ENCODE measurements at regions not wholly inside any gene's neighbourhood (a gene's known extent, or its start where the extent isn't known, plus 50 kb on each side); places are given as distances from the start of the nearest gene placed in this dataset.

GRCh38 chr6:25085756-25086155 lies 150.0 kb upstream of the RIPOR2 start:
- Histone ChIP-seq H3K4me1 (peaks cover 9% of the 10 kb centered on the region), H3K27ac (no peak overlapping the region), H3K9me3 (no peaks in the 10 kb centered on the region), H3K4me3 (no peak overlapping the region), H3K27me3 (no peaks in the 10 kb centered on the region), H3K36me3 (peaks cover 34% of the 10 kb centered on the region)
- no peak for DNase-seq (ENCODE audit: low spot score in 2 of 2)
- 61% methylated on average over 1 of the region's 1 CpG for WGBS
- no peak for TF ChIP-seq POLR2AphosphoS5 (IDR thresholded peaks at IDR 0.05)
- TF ChIP-seq EP300 (IDR thresholded peaks at IDR 0.05) = no peak
- TF ChIP-seq, protein P1, sequence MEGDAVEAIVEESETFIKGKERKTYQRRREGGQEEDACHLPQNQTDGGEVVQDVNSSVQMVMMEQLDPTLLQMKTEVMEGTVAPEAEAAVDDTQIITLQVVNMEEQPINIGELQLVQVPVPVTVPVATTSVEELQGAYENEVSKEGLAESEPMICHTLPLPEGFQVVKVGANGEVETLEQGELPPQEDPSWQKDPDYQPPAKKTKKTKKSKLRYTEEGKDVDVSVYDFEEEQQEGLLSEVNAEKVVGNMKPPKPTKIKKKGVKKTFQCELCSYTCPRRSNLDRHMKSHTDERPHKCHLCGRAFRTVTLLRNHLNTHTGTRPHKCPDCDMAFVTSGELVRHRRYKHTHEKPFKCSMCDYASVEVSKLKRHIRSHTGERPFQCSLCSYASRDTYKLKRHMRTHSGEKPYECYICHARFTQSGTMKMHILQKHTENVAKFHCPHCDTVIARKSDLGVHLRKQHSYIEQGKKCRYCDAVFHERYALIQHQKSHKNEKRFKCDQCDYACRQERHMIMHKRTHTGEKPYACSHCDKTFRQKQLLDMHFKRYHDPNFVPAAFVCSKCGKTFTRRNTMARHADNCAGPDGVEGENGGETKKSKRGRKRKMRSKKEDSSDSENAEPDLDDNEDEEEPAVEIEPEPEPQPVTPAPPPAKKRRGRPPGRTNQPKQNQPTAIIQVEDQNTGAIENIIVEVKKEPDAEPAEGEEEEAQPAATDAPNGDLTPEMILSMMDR (IDR thresholded peaks at IDR 0.05) = no peak
- no peak for TF ChIP-seq POLR2A (IDR thresholded peaks at IDR 0.05)

GRCh38 chr6:25086500-25087091 lies 150.8 kb upstream of the RIPOR2 start:
- TF ChIP-seq, protein P1 (IDR thresholded peaks at IDR 0.05) = no peak
- TF ChIP-seq EP300 (IDR thresholded peaks at IDR 0.05) (no peak), POLR2A (IDR thresholded peaks at IDR 0.05) (no peak), POLR2AphosphoS5 (IDR thresholded peaks at IDR 0.05) (no peak)
- H3K27me3 ChIP-seq = no peaks in the 10 kb centered on the region
- peaks cover 9% of the 10 kb centered on the region for H3K4me1 ChIP-seq
- H3K4me3 ChIP-seq = no peak overlapping the region
- peaks cover 34% of the 10 kb centered on the region for H3K36me3 ChIP-seq
- DNase-seq (ENCODE audit: low spot score in 2 of 2) = no peak
- no peak overlapping the region for H3K27ac ChIP-seq
- 77% methylated on average over 9 of the region's 9 CpGs for WGBS
- H3K9me3 ChIP-seq = no peaks in the 10 kb centered on the region

DNA sequence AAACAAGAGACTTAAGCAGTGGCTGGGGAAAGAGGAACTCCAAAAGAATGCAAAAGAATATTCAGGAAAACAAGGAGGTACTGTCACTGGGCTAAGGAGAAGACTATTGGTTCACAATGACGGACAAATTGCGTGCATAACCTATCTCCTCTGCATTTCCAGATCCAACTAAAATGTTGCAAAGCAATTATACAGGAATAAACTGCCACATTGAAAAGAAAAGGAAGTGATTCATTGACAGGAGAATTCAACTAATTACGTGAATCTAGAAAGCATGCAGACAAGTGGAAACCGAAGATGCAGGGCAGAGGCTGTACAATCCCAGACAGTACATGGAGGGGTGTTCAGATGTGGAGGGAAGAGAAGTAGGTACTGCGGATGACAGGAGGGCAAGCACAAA lies 152.8 kb upstream of the RIPOR2 start:
- 81% methylated on average over 5 of the region's 5 CpGs for WGBS
- peaks cover 39% of the 10 kb centered on the region for H3K36me3 ChIP-seq
- H3K27ac ChIP-seq = no peak overlapping the region

GRCh38 chr6:25089442-25089841 lies 153.7 kb upstream of the RIPOR2 start:
- peaks cover 37% of the 10 kb centered on the region for H3K36me3 ChIP-seq
- H3K4me1 ChIP-seq = peaks cover 9% of the 10 kb centered on the region
- DNase-seq (ENCODE audit: low spot score in 2 of 2) = no peak
- no peaks in the 10 kb centered on the region for H3K9me3 ChIP-seq
- H3K27me3 ChIP-seq = no peaks in the 10 kb centered on the region
- H3K4me3 ChIP-seq = no peak overlapping the region
- H3K27ac ChIP-seq = no peak overlapping the region
- WGBS = 75% methylated on average over 2 of the region's 2 CpGs
- TF ChIP-seq, protein P1 (IDR thresholded peaks at IDR 0.05) = no peak
- TF ChIP-seq EP300 (IDR thresholded peaks at IDR 0.05) (no peak), POLR2A (IDR thresholded peaks at IDR 0.05) (no peak), POLR2AphosphoS5 (IDR thresholded peaks at IDR 0.05) (no peak)

More for the DNA sequence above, 152.8 kb upstream of the RIPOR2 start:
- no peak for TF ChIP-seq POLR2AphosphoS5 (IDR thresholded peaks at IDR 0.05)
- no peak for TF ChIP-seq POLR2A (IDR thresholded peaks at IDR 0.05)
- TF ChIP-seq, protein P1 (IDR thresholded peaks at IDR 0.05) = no peak
- TF ChIP-seq EP300 (IDR thresholded peaks at IDR 0.05) = no peak
- Histone ChIP-seq H3K4me3 (no peak overlapping the region), H3K9me3 (no peaks in the 10 kb centered on the region), H3K27me3 (no peaks in the 10 kb centered on the region), H3K4me1 (peaks cover 9% of the 10 kb centered on the region)
- no peak for DNase-seq (ENCODE audit: low spot score in 2 of 2)

- no peak for DNase-seq (ENCODE audit: low spot score in 2 of 2)
- TF ChIP-seq EP300 (IDR thresholded peaks at IDR 0.05) = no peak
- no peak for TF ChIP-seq POLR2A (IDR thresholded peaks at IDR 0.05)
- no peak for TF ChIP-seq POLR2AphosphoS5 (IDR thresholded peaks at IDR 0.05)
- TF ChIP-seq, protein P1 (IDR thresholded peaks at IDR 0.05) = no peak
- Histone ChIP-seq H3K4me3 (no peak overlapping the region), H3K27me3 (no peaks in the 10 kb centered on the region), H3K9me3 (no peaks in the 10 kb centered on the region), H3K4me1 (no peaks in the 10 kb centered on the region), H3K27ac (no peak overlapping the region), H3K36me3 (peaks cover 35% of the 10 kb centered on the region)
- 85% methylated on average over 4 of the region's 4 CpGs for WGBS
These were observed 159.0 kb upstream of the RIPOR2 start for GRCh38 chr6:25094726-25095125.
